PC-3 (cell line): ENCODE measurements at regions not wholly inside any gene's neighbourhood (a gene's known extent, or its start where the extent isn't known, plus 50 kb on each side); places are given as distances from the start of the nearest gene placed in this dataset.

Experiments
- EZH2 ChIP-seq: fragments of 300-600 bp; sonication (generic); IDR thresholded peaks from one replicate; pipeline ENCODE4 v1.6.1; 2017; ENCODE audit warnings: antibody characterized with exemption, mild to moderate bottlenecking, low read length; ENCODE audit not compliant: unreplicated experiment
- EZH2phosphoT487 ChIP-seq: fragments of 300-600 bp; sonication (generic); IDR thresholded peaks from 2 replicates; pipeline ENCODE4 v1.6.1; 2018; ENCODE audit warnings: mild to moderate bottlenecking, antibody characterized with exemption, low read length, borderline replicate concordance

DNA sequence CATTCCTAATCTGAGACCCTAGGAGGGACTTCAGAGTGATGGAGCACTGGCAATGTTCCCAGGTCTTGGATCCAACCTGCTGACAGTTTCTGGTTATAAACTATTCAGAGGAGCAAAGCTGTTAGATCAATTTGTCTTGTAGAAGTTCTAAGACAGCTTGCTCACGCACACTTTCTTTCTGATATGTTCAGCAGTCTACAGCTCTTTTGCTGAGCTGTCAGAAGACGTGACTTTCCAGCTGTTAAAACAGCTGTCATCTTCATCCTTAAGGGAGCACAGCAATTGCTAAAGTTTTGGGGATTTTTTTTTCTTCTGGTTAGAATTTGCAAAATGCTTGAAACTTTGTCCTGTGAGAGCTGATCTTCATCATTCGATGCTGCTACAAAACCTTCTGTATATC lies 823.1 kb downstream of the SORCS1 start:
- TF ChIP-seq EZH2, result no peak
- no peak for TF ChIP-seq EZH2phosphoT487
